Sigmoid colon (tissue), 6 donors: ENCODE measurements at regions not wholly inside any gene's neighbourhood (a gene's known extent, or its start where the extent isn't known, plus 50 kb on each side); places are given as distances from the start of the nearest gene placed in this dataset.

Experiments used
- DNase-seq: peaks from one replicate; pipeline ENCODE4 v3.0.0-alpha.2; 2019
- H3K27ac ChIP-seq, 4 donors: fragments of 200-600 bp; sonication (generic); one replicate each; pipeline ENCODE4 v1.5.1; 2016 to 2019; ENCODE audit warnings: mild to moderate bottlenecking in 1 of 4
- H3K27me3 ChIP-seq, 3 donors: fragments of 200-600 bp; sonication (generic); one replicate each; pipeline ENCODE4 v1.5.1; 2019; ENCODE audit warnings: mild to moderate bottlenecking in 1 of 3
- H3K36me3 ChIP-seq, 4 donors: fragments of 200-600 bp; sonication (generic); one replicate each; pipeline ENCODE4 v1.5.1; 2016 to 2019
- H3K4me1 ChIP-seq, 4 donors: fragments of 200-600 bp; sonication (generic); one replicate each; pipeline ENCODE4 v1.5.1; 2017 to 2019
- H3K4me3 ChIP-seq, 4 donors: fragments of 200-600 bp; sonication (generic); one replicate each; pipeline ENCODE4 v1.5.1; 2017 to 2019; ENCODE audit warnings: mild to moderate bottlenecking in 2 of 4, moderate library complexity in 1 of 4
- H3K9me3 ChIP-seq, 4 donors: fragments of 200-600 bp in 3 of 4; sonication (generic) in 3 of 4; one replicate each; pipeline versions ENCODE4 v1.5.1 to v1.6.1; 2013 to 2019
- EP300 ChIP-seq, 4 donors: sonication (generic); formaldehyde crosslinking; IDR thresholded peaks; one replicate each; pipeline ENCODE4 v1.6.1; 2017; ENCODE audit warnings: antibody characterized with exemption in 4 of 4
- POLR2A ChIP-seq, 2 donors: fragments of 450-650 bp; IDR thresholded peaks; one replicate each; pipeline ENCODE4 v1.6.1; 2016; ENCODE audit warnings: antibody characterized with exemption in 2 of 2, mild to moderate bottlenecking in 2 of 2, moderate library complexity in 2 of 2
- POLR2AphosphoS5 ChIP-seq, 4 donors: sonication (generic); formaldehyde crosslinking; IDR thresholded peaks; one replicate each; pipeline ENCODE4 v1.6.1; 2017; ENCODE audit warnings: antibody characterized with exemption in 4 of 4
- WGBS, 2 donors: extraction: QIAGEN DNeasy Blood & Tissue Kit; methylation state at CpG; one replicate each; pipeline ENCODE4 v1.1.7; 2013; 5-methylcytosine and 5-hydroxymethylcytosine counted together
- intact Hi-C: fragments of 100-400 bp; cut with DNase I; formaldehyde crosslinking; loops from one replicate; pipeline ENCODE4 v1.15.1; 2023
- TF ChIP-seq, protein P1 (sequence below), 4 experiments: fragments of 450-650 bp in 3 of 4; fragments of 200-600 bp in 1 of 4; IDR thresholded peaks; one replicate each; pipeline ENCODE4 v1.5.1; 2016 to 2019; ENCODE audit warnings: antibody characterized with exemption in 4 of 4, mild to moderate bottlenecking in 3 of 4, moderate library complexity in 2 of 4
- donor health status: healthy with polysubstance abuse.
- donor health status: healthy.

DNA sequence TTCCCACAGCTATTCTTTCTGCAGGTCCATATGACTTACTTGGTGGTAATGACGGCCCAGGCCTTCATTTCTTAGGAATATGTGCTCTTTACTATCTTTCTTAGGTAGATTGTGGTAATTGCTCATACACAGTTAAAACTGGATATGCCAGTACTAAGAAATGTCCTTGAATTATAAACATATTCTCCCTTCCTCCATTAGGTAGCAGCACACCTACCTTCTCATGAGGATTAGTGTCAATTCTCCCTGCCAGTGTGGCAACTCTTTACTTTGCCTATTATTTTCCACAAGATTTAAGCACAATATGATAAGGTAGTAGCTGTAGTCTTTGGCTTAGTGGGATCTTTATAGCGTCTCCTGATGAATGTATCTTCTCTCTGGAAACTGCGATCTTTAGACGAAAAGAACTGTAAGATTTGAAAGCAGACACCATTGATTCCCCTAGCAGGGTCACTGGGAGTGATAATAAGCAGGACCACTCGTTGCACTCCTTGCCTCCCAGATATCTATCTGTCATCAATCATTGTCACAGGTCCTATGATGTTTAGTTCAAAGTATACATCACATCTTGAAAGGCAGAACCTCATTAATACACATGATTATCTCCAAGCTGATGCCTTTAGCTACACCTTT lies 1240.7 kb downstream of the C4orf33 start:
- TF ChIP-seq, protein P1, sequence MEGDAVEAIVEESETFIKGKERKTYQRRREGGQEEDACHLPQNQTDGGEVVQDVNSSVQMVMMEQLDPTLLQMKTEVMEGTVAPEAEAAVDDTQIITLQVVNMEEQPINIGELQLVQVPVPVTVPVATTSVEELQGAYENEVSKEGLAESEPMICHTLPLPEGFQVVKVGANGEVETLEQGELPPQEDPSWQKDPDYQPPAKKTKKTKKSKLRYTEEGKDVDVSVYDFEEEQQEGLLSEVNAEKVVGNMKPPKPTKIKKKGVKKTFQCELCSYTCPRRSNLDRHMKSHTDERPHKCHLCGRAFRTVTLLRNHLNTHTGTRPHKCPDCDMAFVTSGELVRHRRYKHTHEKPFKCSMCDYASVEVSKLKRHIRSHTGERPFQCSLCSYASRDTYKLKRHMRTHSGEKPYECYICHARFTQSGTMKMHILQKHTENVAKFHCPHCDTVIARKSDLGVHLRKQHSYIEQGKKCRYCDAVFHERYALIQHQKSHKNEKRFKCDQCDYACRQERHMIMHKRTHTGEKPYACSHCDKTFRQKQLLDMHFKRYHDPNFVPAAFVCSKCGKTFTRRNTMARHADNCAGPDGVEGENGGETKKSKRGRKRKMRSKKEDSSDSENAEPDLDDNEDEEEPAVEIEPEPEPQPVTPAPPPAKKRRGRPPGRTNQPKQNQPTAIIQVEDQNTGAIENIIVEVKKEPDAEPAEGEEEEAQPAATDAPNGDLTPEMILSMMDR (IDR thresholded peaks at IDR 0.05), result no peak
- no peak for TF ChIP-seq POLR2A (IDR thresholded peaks at IDR 0.05)
- no peak for TF ChIP-seq EP300 (IDR thresholded peaks at IDR 0.05)
- no peak for TF ChIP-seq POLR2AphosphoS5 (IDR thresholded peaks at IDR 0.05)
- 73 to 77% methylated on average over 5 of the region's 5 CpGs for WGBS, 2 donors

DNA sequence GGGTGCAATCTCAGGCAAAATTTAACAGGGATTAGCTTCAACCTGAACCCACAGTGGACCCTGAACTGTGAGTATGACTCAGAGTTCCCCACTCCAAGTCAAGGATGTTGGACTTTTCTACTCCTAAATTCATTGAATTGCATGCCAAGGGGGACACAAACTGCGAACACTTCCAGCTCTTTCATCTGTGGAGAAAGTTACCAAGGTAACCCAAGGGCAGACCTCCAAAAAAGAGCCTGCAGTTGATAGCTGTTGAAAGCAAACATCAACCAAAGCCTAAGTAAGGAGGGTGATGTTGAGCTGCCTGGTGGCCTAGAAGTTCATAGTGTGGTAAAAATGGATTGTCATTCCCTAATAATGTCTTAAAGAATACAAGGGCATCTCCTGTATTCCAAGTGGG lies 1242.9 kb downstream of the C4orf33 start:
- no peak for DNase-seq
- Histone ChIP-seq H3K4me3 (no peak overlapping the region), H3K27me3 (no peaks in the 10 kb centered on the region), H3K9me3 (no peaks in the 10 kb centered on the region), H3K36me3 (no peaks in the 10 kb centered on the region), H3K27ac (no peak overlapping the region), H3K4me1 (no peaks in the 10 kb centered on the region)
- intact Hi-C loops, result no loop called here
- 70 to 81% methylated on average over 1 of the region's 1 CpG for WGBS, 2 donors
- TF ChIP-seq POLR2A (IDR thresholded peaks at IDR 0.05) (no peak), POLR2AphosphoS5 (IDR thresholded peaks at IDR 0.05) (no peak), EP300 (IDR thresholded peaks at IDR 0.05) (no peak)
- TF ChIP-seq, protein P1 (IDR thresholded peaks at IDR 0.05), result no peak

More for the DNA sequence above, 1240.7 kb downstream of the C4orf33 start:
- Histone ChIP-seq H3K36me3 (no peaks in the 10 kb centered on the region), H3K27me3 (no peaks in the 10 kb centered on the region), H3K9me3 (no peaks in the 10 kb centered on the region), H3K4me3 (no peak overlapping the region), H3K4me1 (no peaks in the 10 kb centered on the region), H3K27ac (no peak overlapping the region)
- intact Hi-C loops, result no loop called here
- no peak for DNase-seq

DNA sequence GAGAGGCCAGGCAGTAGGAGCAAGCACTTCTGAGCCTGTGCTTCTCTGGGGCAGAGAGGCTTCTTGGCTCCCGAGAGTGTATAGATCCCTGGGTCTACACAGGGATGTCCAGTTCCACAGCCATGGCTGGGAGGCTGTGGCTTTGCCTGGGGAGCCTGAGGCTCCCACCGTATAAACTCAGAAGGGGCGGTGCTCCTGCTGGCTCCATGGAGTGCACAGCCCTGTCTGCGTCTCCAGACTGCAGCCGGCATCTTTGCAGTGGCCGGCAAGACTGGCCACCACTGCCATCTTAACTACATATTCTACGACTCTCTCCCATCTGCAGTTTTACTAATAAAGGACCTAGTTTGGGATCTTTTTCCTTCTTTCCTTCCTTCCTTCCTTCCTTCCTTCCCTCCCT lies 1253.8 kb downstream of the C4orf33 start:
- H3K36me3 ChIP-seq, result no peaks in the 10 kb centered on the region
- no peaks in the 10 kb centered on the region for H3K9me3 ChIP-seq
- 92% methylated on average over 7 of the region's 7 CpGs for WGBS, 2 donors
- no peak for TF ChIP-seq POLR2AphosphoS5 (IDR thresholded peaks at IDR 0.05)
- TF ChIP-seq, protein P1 (IDR thresholded peaks at IDR 0.05), result no peak
- no peak for TF ChIP-seq EP300 (IDR thresholded peaks at IDR 0.05)
- no peak for TF ChIP-seq POLR2A (IDR thresholded peaks at IDR 0.05)
- H3K4me1 ChIP-seq, result no peaks in the 10 kb centered on the region
- H3K27me3 ChIP-seq, result no peaks in the 10 kb centered on the region
- H3K4me3 ChIP-seq, result no peak overlapping the region
- H3K27ac ChIP-seq, result no peak overlapping the region
- DNase-seq, result no peak
- intact Hi-C loops, result no loop called here

DNA sequence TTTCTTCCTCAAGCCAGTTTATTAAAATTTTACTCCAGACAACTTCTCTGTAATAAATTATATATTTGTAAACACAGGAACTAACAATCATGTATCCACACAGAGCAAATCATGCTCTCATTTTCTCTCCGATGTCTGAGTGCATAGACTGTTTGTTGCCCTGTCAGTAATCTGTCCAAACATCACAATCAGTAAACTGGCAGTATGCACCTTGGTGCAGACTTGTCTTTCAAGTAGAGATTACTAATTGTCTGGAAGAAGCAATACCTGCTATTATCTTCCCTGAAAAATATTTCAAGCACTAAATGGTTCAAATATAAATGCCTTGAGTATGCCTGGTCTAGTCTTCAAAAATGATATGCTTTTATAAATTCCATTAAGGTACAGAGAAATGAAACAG lies 1260.9 kb downstream of the C4orf33 start:
- intact Hi-C loops, result no loop called here
- Histone ChIP-seq H3K4me3 (no peak overlapping the region), H3K9me3 (no peaks in the 10 kb centered on the region), H3K4me1 (no peaks in the 10 kb centered on the region), H3K36me3 (no peaks in the 10 kb centered on the region), H3K27ac (no peak overlapping the region), H3K27me3 (no peaks in the 10 kb centered on the region)
- no peak for DNase-seq
- no peak for TF ChIP-seq POLR2AphosphoS5 (IDR thresholded peaks at IDR 0.05)
- no peak for TF ChIP-seq POLR2A (IDR thresholded peaks at IDR 0.05)
- TF ChIP-seq, protein P1 (IDR thresholded peaks at IDR 0.05), result no peak
- TF ChIP-seq EP300 (IDR thresholded peaks at IDR 0.05), result no peak
- WGBS, 2 donors, result 32 to 53% methylated on average over 1 of the region's 1 CpG

DNA sequence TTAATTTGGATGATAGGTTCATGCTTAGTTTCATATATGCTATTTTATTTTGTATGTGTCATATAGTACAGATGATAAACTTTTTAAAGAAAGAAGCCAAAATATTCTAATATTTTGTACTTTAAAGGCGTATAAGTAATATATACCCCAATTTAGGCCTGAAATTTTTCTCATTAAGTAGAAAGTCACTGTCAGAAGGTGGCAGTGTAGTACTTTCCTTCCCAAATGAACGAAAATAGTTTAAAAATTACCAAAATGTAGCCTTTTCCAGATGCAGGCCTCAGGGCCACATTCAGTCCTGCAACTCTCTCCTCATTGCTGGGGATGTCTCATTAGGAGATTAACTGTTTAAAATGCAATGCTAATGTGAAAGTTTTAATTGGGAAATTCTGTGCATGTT lies 1263.6 kb downstream of the C4orf33 start:
- Histone ChIP-seq H3K27me3 (no peaks in the 10 kb centered on the region), H3K9me3 (no peaks in the 10 kb centered on the region), H3K4me3 (no peak overlapping the region), H3K36me3 (no peaks in the 10 kb centered on the region), H3K27ac (no peak overlapping the region), H3K4me1 (no peaks in the 10 kb centered on the region)
- TF ChIP-seq, protein P1 (IDR thresholded peaks at IDR 0.05), result no peak
- no peak for TF ChIP-seq POLR2AphosphoS5 (IDR thresholded peaks at IDR 0.05)
- WGBS, 2 donors, result 42 to 45% methylated on average over 2 of the region's 2 CpGs
- intact Hi-C loops, result no loop called here
- DNase-seq, result no peak
